Omental fat pad (tissue), 3 donors: ENCODE measurements at regions not wholly inside any gene's neighbourhood (a gene's known extent, or its start where the extent isn't known, plus 50 kb on each side); places are given as distances from the start of the nearest gene placed in this dataset.

Experiments used
- ATAC-seq: fragments of 150-250 bp; one replicate; pipeline ENCODE4 v1.9.1; 2016; ENCODE audit warnings: mild to moderate bottlenecking, moderate library complexity; ENCODE audit not compliant: low FRiP score
- DNase-seq: peaks from one replicate; pipeline ENCODE4 v3.0.0-alpha.2; 2019; ENCODE audit warnings: low spot score
- TF ChIP-seq, protein P1 (sequence below), 3 donors: fragments of 450-650 bp; IDR thresholded peaks; one replicate each; pipeline ENCODE4 v1.5.1; 2016 to 2017; ENCODE audit warnings: antibody characterized with exemption in 3 of 3, mild to moderate bottlenecking in 3 of 3, moderate library complexity in 2 of 3

DNA sequence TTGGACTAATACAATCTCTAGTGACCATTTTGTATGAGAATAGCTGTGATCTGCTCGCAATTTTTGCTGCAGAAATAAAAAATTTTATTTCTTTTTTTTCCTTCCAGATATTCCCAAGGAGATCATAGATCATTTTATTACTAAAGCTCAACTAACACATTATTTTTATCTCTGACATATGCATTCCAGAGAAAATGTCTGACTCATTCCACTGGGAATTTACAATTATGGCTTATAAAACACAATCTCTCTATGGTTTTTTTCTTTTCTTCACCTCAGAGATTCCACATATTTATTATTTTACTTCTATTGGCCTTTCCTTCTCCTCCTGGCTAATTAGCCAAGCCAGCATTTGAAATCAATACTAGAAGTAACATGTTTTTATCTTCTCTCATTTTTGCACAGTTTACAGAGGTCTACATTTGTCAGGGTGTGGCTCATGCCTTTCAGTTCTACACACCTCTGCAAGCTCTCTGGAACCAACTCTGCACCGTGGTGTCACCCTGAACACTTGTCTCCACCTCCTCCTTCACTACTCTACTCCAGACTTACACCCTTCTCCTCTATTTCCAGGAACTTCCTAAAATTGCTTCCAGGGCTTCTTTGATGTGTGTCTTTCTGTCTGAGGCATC lies 59.8 kb upstream of the GPM6A start:
- DNase-seq (no peak), ATAC-seq (no peak)
- TF ChIP-seq, protein P1, sequence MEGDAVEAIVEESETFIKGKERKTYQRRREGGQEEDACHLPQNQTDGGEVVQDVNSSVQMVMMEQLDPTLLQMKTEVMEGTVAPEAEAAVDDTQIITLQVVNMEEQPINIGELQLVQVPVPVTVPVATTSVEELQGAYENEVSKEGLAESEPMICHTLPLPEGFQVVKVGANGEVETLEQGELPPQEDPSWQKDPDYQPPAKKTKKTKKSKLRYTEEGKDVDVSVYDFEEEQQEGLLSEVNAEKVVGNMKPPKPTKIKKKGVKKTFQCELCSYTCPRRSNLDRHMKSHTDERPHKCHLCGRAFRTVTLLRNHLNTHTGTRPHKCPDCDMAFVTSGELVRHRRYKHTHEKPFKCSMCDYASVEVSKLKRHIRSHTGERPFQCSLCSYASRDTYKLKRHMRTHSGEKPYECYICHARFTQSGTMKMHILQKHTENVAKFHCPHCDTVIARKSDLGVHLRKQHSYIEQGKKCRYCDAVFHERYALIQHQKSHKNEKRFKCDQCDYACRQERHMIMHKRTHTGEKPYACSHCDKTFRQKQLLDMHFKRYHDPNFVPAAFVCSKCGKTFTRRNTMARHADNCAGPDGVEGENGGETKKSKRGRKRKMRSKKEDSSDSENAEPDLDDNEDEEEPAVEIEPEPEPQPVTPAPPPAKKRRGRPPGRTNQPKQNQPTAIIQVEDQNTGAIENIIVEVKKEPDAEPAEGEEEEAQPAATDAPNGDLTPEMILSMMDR (IDR thresholded peaks at IDR 0.05), result no peak

DNA sequence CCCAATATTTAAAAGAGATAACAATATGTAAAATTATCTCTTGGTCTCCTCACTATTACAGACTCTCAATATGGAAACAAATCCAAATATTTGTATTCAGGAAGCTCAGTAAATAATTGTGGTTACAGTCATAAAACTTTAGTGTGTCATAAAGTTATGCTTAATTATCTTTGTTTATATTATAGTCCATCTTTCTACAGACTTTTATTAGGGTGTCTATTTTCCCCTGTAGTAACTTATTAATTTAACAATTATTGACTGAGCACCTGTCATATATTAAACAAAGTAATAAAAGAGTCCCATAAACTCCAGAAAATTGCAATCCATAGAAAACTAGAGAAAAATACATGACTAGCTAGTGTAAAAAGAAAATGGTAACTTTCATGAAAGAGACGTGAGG lies 61.6 kb upstream of the GPM6A start:
- TF ChIP-seq, protein P1 (IDR thresholded peaks at IDR 0.05), result no peak
- ATAC-seq (no peak), DNase-seq (no peak)

DNA sequence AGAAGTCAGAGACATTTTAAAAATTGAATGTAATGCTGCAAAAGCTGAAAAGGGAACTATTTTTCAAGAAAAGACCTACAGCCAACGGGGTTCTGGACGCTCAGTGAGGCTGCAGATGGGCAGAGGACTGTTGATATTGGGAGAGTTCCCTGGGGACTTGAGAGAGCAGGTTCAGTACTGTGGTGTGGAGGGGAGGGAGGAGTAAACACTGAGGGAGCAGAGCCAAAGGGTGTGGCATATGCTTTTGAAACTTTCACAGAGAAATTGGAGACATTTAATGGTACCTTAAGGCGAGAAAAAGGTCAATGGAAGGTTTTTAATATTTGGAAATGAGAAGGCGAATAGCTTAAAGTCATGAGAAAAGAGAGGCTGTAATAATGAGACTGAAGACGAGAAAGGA lies 62.2 kb upstream of the GPM6A start:
- DNase-seq (no peak), ATAC-seq (no peak)
- TF ChIP-seq, protein P1 (IDR thresholded peaks at IDR 0.05), result no peak

DNA sequence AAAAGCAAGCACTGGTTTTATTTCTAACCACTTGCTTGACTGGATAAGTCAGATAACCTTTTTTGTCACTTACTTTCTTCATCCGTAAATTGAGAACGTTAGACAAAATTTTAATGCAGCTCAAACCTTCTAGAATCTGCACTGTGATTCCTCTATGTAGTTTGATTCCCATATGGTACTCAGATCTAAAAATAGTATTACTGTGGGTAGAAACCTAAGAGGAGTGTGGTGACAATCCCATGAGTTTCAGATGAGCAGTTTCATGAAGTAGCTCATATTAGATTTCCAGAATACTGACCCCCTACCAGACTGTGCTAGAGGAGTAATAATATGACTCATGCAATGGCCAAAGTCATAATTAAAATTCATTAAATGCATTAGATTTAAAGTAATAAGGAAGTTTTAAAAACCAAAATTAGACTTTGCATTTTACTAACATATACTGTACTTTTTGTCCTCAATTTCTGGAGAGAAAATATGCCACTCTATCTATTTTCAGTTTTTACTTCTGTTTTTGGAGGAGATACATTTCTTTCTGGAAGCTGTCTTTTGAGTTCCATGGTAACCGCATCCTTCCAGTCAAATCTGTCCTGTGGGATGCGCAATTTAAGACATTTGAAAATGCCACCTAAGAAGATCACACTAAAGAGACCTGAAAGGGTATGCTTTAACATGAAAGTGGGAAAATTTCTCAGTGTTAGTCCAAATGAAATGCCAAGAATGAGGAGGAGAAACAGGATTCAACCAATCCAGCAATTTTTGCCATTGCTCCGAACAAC lies 64.1 kb upstream of the GPM6A start:
- TF ChIP-seq, protein P1 (IDR thresholded peaks at IDR 0.05), result no peak

DNA sequence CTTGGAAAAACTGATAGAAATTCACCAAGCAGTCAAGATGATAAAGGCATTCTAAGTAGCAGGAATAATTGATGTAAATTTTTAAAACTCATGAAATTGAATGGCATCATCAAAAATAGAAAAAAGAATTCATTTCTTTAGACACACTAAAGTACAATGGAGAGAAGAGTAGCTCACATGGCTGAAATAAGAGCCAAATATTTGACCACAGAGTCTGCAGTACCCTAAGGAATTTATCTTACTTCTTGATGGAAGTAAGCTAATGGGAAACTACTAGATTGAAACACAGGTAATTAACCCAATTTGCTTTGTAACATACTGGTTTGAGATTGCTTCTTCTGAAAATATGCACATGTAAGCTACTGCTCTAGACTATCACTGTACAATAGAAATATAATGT lies 70.8 kb upstream of the GPM6A start:
- ATAC-seq, result no peak
- DNase-seq, result no peak
- TF ChIP-seq, protein P1 (IDR thresholded peaks at IDR 0.05), result no peak

More for the DNA sequence above, 64.1 kb upstream of the GPM6A start:
- DNase-seq (no peak), ATAC-seq (no peak)

DNA sequence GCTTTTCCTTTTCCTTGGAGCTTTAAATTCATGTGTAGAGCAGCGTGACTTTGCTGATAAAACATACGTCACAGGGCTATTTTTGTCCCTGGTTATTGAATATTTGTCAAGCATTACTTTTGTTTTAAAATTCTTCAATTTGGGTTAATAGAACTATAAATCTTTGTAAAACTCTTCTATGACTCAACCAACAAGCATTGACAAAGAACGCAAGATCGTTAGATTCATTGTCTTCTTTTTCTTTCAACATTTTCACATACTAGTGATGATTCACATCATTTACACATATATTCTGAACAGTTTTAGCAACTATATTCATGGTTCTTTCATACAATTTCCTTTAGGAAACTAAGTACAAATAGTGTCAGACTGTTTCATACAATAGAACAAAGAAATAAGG lies 72.0 kb upstream of the GPM6A start:
- ATAC-seq (no peak), DNase-seq (no peak)
- TF ChIP-seq, protein P1 (IDR thresholded peaks at IDR 0.05), result no peak

DNA sequence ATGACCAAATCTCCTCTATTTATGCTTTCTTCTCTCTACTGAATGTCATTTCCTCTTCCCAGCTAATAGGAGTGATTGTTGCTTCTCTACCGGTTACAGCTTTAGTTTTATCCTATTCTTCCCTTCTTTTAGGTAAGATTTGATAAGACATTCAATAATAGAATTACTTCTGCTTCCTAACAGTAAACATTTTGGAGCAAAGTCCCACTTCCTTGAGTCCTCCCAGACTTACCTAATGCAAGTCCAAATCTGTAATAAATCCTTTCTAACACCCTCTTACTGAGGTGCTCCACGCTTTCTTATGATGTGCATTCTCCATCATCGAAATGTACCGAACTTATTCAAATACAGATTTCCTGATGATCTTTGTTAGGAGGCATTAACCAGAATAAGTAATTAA lies 79.2 kb upstream of the GPM6A start:
- DNase-seq (no peak), ATAC-seq (no peak)
- TF ChIP-seq, protein P1 (IDR thresholded peaks at IDR 0.05), result no peak
